ENCODE measurements at regions not wholly inside any gene's neighbourhood (a gene's known extent, or its start where the extent isn't known, plus 50 kb on each side); places are given as distances from the start of the nearest gene placed in this dataset.

DNA sequence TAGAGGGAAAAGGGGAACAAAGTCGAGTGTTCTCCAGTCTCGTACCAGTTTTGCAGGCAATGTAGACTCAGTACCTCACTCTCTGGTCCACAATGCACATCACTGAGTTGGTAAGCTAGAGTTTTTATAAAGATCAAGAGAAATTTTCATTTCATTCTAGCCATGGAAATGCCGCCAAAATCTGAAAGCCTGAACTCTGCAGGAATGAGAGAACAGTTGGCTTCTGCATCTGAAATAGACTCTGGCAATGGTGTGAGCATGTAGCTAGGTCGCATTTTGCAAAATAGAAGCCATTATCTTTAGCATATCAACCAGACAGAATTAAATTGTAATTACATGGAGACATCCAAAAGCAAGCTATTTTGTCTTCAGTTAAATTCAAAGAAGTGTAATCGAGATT lies 381.0 kb downstream of the NOVA1 start:
- no peak overlapping the region for H3K23ac ChIP-seq (ENCODE audit: insufficient read length, low read depth, low read length)
- no peaks in the 10 kb centered on the region for H3K9me3 ChIP-seq (ENCODE audit: control insufficient read depth, low read depth, low read length)
- no CpG with 5 or more reads among the region's 5 CpGs for WGBS (ENCODE audit: extremely low coverage, insufficient read length, low lambda C conversion rate)
- H3K79me2 ChIP-seq (ENCODE audit: insufficient read depth, low read length): no peaks in the 10 kb centered on the region
- H4K5ac ChIP-seq (ENCODE audit: insufficient read length, low read depth, low read length): no peak overlapping the region
- H3K14ac ChIP-seq (ENCODE audit: insufficient read depth, low read length): no peak overlapping the region
- H3K4ac ChIP-seq (ENCODE audit: low read depth, low read length): no peak overlapping the region
- H2BK5ac ChIP-seq (ENCODE audit: insufficient read length, low read length): no peak overlapping the region
- TF ChIP-seq, protein P1, sequence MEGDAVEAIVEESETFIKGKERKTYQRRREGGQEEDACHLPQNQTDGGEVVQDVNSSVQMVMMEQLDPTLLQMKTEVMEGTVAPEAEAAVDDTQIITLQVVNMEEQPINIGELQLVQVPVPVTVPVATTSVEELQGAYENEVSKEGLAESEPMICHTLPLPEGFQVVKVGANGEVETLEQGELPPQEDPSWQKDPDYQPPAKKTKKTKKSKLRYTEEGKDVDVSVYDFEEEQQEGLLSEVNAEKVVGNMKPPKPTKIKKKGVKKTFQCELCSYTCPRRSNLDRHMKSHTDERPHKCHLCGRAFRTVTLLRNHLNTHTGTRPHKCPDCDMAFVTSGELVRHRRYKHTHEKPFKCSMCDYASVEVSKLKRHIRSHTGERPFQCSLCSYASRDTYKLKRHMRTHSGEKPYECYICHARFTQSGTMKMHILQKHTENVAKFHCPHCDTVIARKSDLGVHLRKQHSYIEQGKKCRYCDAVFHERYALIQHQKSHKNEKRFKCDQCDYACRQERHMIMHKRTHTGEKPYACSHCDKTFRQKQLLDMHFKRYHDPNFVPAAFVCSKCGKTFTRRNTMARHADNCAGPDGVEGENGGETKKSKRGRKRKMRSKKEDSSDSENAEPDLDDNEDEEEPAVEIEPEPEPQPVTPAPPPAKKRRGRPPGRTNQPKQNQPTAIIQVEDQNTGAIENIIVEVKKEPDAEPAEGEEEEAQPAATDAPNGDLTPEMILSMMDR (conservative IDR thresholded peaks at IDR 0.05): no peak
- DNase-seq: no peak
- H2BK15ac ChIP-seq (ENCODE audit: low read depth, low read length): no peak overlapping the region
- H2BK12ac ChIP-seq (ENCODE audit: insufficient read length, low read depth, low read length): no peak overlapping the region
- peaks cover 6% of the 10 kb centered on the region in 2 experiments for H3K4me1 Mint-ChIP-seq
- no peaks in the 10 kb centered on the region for H3K27me3 Mint-ChIP-seq (ENCODE audit: low read depth)
- H4K8ac ChIP-seq (replicated peaks; ENCODE audit: insufficient read length, low read depth, low read length): no peak overlapping the region
- H3T11ph ChIP-seq (ENCODE audit: low read length): no peak overlapping the region
- H2AK5ac ChIP-seq (ENCODE audit: insufficient read length, low read length): no peak overlapping the region
- no peak overlapping the region for H3K27ac ChIP-seq (ENCODE audit: insufficient read length, low read depth, low read length)
- H3K9ac ChIP-seq (ENCODE audit: extremely low read depth, insufficient read length, low read length): no peak overlapping the region
- no peaks in the 10 kb centered on the region for H3K9me3 Mint-ChIP-seq
- no peak overlapping the region for H2BK120ac ChIP-seq (ENCODE audit: low read depth, low read length, poor library complexity, severe bottlenecking)
- H4K20me1 ChIP-seq (ENCODE audit: control insufficient read depth, insufficient read depth, insufficient read length): no peaks in the 10 kb centered on the region
- no peak overlapping the region for H3K4me3 Mint-ChIP-seq
- no peak overlapping the region for H3K56ac ChIP-seq (ENCODE audit: insufficient read length, low read depth, low read length)
- no peaks in the 10 kb centered on the region for H3K27me3 ChIP-seq (ENCODE audit: insufficient read depth, low read length)
- no peak overlapping the region for H2BK20ac ChIP-seq (ENCODE audit: low read depth, low read length, poor library complexity, severe bottlenecking)
- no peak overlapping the region for H4K91ac ChIP-seq (ENCODE audit: insufficient read length, low read depth, low read length)
- no peak overlapping the region for H3K4me2 ChIP-seq (ENCODE audit: insufficient read depth, insufficient read length, low read length)
- H2AFZ ChIP-seq (ENCODE audit: low read length): no peak overlapping the region
- H3K36me3 Mint-ChIP-seq (ENCODE audit: insufficient read depth in 1 of 3, low read depth in 3 of 3): no peaks in the 10 kb centered on the region
- H3K23me2 ChIP-seq (ENCODE audit: insufficient read length, low read depth, low read length, poor library complexity, severe bottlenecking): no peaks in the 10 kb centered on the region
- H3K27ac Mint-ChIP-seq: no peak overlapping the region
- H3K18ac ChIP-seq (ENCODE audit: insufficient read length, low read depth, low read length): no peak overlapping the region
- no peaks in the 10 kb centered on the region for H3K4me1 ChIP-seq (ENCODE audit: insufficient read depth, low read length)
- H3K79me1 ChIP-seq (ENCODE audit: insufficient read depth, low read depth, low read length, poor library complexity, severe bottlenecking): no peaks in the 10 kb centered on the region

All from H9 (cell line).